Stimulated activated CD8-positive, alpha-beta memory T cell treated with anti-CD3 and anti-CD28 coated beads, Interleukin-7, amount 100 ng/mL, for 1 hour (primary cell): ENCODE measurements at regions not wholly inside any gene's neighbourhood (a gene's known extent, or its start where the extent isn't known, plus 50 kb on each side); places are given as distances from the start of the nearest gene placed in this dataset.

Experiments
- DNase-seq, 2 donors: peaks; one replicate each; pipeline ENCODE4 v3.0.0-alpha.2; 2020; ENCODE audit warnings: low read depth in 2 of 2

GRCh38 chr13:22091222-22091970, 420.5 kb downstream of the FGF9 start:
- no peak for DNase-seq

- DNase-seq, result no peak
Observed at GRCh38 chr13:22091971-22092300, 421.1 kb downstream of the FGF9 start.

GRCh38 chr13:22092791-22093560, 422.1 kb downstream of the FGF9 start:
- no peak for DNase-seq

DNA sequence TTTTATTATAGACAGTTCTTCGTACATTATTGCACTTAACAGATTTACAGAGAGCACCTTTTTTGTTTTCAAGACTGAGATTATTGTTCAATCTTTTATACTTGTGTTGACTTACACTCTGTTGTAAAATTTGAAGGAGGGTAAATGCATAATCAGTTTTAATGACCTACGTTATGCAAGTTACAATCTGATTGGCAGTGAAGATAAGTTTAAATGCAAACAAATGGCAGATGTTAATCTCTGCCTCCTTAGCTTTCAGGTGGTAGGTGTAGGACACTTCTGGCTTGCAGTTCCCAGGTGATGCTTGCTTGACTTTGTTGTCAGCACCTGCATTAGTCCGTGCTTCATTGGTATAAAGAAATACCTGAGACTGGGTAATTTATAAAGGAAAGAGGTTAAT, 424.9 kb downstream of the FGF9 start:
- DNase-seq, result no peak

DNA sequence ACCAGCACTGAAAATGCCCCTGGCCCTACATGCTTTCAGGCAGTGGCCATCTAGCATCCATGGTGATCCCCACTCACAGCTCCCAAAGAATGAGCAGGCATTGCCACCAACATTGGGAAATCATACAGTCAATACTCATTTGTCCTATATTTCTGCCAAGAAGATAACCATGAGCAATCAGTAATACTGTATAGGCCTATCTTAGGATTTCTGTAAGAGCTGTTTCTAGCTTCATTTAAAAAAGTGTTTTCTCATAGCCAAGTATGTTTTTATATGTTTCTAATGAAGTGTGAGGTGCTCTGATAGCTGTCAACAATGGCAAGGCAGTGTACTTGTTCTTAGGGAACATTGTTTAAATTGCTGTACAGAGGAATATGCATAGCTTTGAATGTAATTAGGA, 428.7 kb downstream of the FGF9 start:
- no peak for DNase-seq

- no peak for DNase-seq
Observed at GRCh38 chr13:22102271-22102670, 431.4 kb downstream of the FGF9 start.

DNA sequence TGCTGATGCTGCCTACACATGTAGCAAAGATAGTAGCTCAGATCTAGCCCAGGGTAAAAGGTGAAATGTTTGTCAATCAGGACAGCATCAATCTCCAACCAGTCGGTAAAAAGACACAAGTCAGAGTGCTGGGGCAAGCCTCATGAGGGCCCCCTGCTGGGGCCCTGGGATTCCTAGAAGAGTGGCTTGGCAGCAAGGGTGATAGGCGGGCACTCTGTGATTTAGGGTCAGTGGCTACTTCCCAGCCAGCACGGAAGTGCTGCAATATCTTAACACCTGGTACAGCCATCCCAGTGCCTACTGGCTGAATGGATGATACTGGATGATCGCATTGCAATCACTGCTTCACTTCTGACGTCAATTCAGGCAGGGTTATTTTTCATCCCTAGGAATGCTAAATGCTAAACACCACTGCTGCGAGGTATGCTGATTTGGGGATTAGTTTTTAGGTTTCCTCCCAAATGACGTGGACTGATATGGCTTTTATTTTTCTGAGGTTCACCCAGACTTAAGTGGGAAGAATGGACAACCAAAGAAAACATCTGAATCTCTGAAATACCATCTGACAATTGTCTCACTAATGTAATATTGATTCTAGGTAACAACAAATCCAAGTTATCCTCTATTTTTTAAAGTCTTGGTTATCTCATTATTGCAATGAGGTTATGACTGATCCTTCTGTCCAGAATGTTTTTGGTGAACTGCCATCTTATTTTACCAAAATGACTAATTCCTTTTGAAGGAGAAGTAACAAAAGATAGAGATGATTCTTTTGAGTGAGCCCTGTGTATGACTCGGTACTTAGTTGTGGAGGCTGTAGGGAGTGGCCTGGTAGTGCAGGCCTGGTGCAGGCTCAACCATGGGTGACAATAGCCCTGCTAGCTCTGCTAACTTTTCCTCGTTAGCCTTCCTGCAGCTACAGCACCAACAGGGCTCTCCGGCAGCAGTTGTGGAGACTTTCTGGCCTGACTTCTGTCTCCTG, 432.5 kb downstream of the FGF9 start:
- no peak for DNase-seq

DNA sequence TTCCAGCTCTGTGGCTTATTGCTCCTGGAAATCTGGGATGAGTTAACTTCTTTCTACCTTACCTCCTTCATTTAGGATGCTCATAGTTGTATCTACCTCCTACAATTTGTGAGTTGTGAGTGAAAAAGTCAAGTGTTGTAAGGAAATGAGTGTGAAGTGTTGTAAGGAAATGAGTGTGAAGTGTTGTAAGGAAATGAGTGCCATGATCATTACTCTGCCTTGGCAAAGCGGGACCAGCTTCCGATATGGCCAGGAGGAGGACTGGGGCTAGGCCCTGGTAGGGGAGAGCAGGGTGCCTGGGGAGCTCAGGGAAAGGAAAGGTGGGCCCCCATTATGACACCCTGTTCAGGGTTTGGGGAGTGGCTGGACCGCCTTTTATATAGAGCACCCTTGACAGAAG, 435.2 kb downstream of the FGF9 start:
- DNase-seq, result no peak

DNA sequence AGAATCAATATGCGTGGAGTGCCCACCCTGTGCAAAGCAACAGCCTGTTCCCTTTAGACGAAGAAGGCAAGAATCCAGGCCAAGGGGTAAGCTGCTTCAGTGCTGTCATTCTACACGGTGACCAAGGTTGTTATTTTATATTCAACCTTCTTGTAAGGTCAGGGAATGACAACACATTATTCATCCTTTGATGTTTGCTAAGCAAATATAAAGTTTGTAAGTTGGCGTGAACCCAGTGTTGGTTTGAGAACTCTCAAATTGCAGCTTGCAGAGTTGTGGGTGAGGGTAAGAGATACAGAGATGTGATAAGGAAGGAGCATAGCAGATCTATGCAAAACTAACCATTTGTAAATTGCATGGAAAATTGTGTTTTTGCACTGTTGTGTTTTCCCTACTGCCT, 436.7 kb downstream of the FGF9 start:
- DNase-seq, result no peak

DNA sequence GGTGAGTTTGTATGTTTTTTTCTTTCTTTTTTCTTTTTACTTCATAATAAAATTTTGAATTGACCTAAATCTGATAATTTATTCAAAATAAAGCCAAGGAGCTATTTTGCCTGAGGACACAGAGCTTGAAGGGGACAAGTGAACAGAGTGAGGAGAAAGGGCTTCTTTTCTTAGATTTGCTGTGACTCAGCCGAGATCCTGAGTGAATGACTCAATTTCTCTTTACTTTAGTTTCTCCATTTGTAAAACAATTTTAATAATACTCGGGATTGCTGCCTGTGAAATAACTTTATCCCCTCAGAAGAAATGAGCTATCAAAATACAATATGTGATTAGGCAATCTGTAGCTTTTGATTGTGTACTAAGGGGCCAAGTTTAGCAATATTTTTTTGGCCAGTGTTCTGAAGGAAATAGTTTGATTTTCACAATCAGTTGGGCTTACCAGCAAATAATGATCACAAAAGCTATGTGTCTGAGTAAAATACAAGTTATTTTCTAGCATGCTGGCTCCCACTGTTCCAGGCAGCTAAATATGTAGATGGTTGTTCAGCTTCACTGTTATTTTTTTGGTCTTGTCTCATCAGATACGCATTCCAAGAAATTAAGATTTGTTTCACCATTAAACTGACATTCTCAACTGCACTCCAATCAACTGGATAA, 437.5 kb downstream of the FGF9 start:
- no peak for DNase-seq

DNA sequence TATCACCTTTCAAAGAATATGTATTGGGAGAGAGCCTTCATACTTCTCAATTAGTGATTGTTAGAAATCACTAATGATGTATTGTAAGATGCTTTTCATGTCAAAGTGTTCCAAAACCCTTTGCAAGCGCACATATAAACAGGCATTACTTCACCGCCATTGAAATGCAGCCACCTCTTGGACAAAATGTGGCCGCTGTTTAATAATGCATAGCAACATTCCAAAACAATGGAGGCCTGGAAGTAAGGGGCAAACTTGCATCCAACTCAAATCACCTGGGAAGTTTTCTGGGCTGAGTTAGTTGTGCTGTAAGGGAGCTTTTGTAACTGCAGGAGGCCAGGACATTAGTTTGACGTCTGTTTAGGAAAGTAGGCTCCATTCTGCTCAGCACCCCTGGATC, 438.1 kb downstream of the FGF9 start:
- no peak for DNase-seq

DNA sequence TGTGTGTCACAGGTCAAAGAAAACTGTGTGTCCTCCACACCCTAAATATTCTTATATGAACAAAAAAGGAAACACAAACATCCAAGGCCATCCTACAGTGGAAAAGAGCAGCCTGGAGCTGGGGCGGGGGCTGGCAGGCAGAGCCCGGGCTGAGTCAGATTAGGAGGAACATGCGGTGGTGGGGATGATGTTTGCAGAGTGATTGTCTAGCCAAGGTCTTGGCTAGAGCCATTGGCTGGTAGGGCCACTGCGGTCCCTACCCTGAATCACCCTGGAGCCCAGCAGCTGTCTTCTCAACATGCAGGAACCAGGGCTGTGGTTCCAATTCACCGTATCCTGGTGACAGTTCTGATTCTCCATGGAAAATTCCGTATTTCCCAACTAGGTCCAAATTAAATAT, 439.5 kb downstream of the FGF9 start:
- no peak for DNase-seq

GRCh38 chr13:22111152-22111783, 440.4 kb downstream of the FGF9 start:
- no peak for DNase-seq

DNA sequence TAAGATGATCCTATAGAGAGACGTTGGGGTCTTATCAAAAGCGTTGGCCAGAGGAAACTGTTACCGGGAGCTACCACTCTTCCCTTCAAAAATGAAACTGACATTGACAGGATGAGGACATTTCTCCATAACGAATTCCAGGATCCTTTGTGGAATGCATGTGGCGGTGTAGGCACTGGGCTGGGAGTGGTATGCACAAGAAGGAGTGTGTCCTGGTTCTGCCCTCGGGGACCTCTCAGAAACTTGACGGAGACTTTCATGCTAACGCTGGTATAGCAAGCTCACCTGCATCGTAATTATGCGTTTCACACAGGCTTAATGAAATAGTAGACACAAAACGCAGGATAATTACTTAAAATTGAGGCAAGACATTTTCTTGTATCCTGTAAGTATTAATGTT, 441.1 kb downstream of the FGF9 start:
- no peak for DNase-seq

GRCh38 chr13:22112956-22113745, 442.3 kb downstream of the FGF9 start:
- no peak for DNase-seq

GRCh38 chr13:22114630-22115311, 443.9 kb downstream of the FGF9 start:
- DNase-seq, result no peak

- no peak for DNase-seq
Observed at GRCh38 chr13:22118158-22118557, 447.3 kb downstream of the FGF9 start.

GRCh38 chr13:22120646-22121045, 449.8 kb downstream of the FGF9 start:
- no peak for DNase-seq

- no peak for DNase-seq
Observed at GRCh38 chr13:22121146-22121739, 450.4 kb downstream of the FGF9 start.
